Immature natural killer cell (primary cell): ENCODE measurements at regions not wholly inside any gene's neighbourhood (a gene's known extent, or its start where the extent isn't known, plus 50 kb on each side); places are given as distances from the start of the nearest gene placed in this dataset.

Source experiments
- DNase-seq, 3 donors: peaks; one replicate each; pipeline ENCODE4 v3.0.0; 2022; ENCODE audit warnings: mixed read lengths in 1 of 3
- H3K27ac Mint-ChIP-seq, 6 donors: one replicate each; pipeline ENCODE4 v1.8.0; 2020; ENCODE audit warnings: mixed read lengths in 6 of 6, mild to moderate bottlenecking in 5 of 6, inconsistent platforms in 4 of 6, moderate library complexity in 3 of 6
- H3K27me3 Mint-ChIP-seq, 3 donors: one replicate each; pipeline ENCODE4 v1.8.0; 2020 to 2021; ENCODE audit warnings: low read depth in 3 of 3, mild to moderate bottlenecking in 3 of 3, mixed read lengths in 3 of 3, moderate library complexity in 3 of 3, inconsistent platforms in 1 of 3
- H3K36me3 Mint-ChIP-seq, 3 donors: one replicate each; pipeline ENCODE4 v1.8.0; 2020; ENCODE audit warnings: mixed read lengths in 3 of 3, inconsistent platforms in 2 of 3, mild to moderate bottlenecking in 2 of 3
- H3K4me1 Mint-ChIP-seq, 2 donors: one replicate each; pipeline ENCODE4 v1.8.0; 2020; ENCODE audit warnings: inconsistent platforms in 2 of 2, mild to moderate bottlenecking in 2 of 2, mixed read lengths in 2 of 2, moderate library complexity in 1 of 2
- H3K4me3 Mint-ChIP-seq, 5 donors: one replicate each; pipeline ENCODE4 v1.8.0; 2020; ENCODE audit warnings: mild to moderate bottlenecking in 5 of 5, mixed read lengths in 5 of 5, inconsistent platforms in 3 of 5, moderate library complexity in 3 of 5
- H3K9me3 Mint-ChIP-seq, 6 donors: one replicate each; pipeline ENCODE4 v1.8.0; 2020; ENCODE audit warnings: mild to moderate bottlenecking in 6 of 6, mixed read lengths in 6 of 6, inconsistent platforms in 4 of 6, moderate library complexity in 3 of 6

GRCh38 chr13:22168437-22169190 lies 497.7 kb downstream of the FGF9 start:
- no peak overlapping the region for H3K27ac Mint-ChIP-seq
- peaks cover 0 to 4% (median 0%) of the 10 kb centered on the region in 3 donors for H3K36me3 Mint-ChIP-seq
- DNase-seq: no peak
- H3K4me1 Mint-ChIP-seq: peaks cover 1 to 6% of the 10 kb centered on the region in 2 donors
- H3K9me3 Mint-ChIP-seq: peaks cover 0 to 1% (median 0%) of the 10 kb centered on the region in 6 donors
- H3K4me3 Mint-ChIP-seq: no peak overlapping the region
- H3K27me3 Mint-ChIP-seq: peaks cover 0 to 6% (median 1%) of the 10 kb centered on the region in 3 donors

GRCh38 chr13:22169473-22169872 lies 498.6 kb downstream of the FGF9 start:
- Mint-ChIP-seq H3K4me3 (no peak overlapping the region), H3K27ac (no peak overlapping the region), H3K36me3 (peaks cover 0 to 4% (median 0%) of the 10 kb centered on the region in 3 donors), H3K9me3 (peaks cover 0 to 1% (median 0%) of the 10 kb centered on the region in 6 donors), H3K4me1 (no peaks in the 10 kb centered on the region), H3K27me3 (peaks cover 3 to 6% (median 3%) of the 10 kb centered on the region in 3 donors)
- DNase-seq: no peak

GRCh38 chr13:22173610-22174009 lies 502.7 kb downstream of the FGF9 start:
- Mint-ChIP-seq H3K4me3 (no peak overlapping the region), H3K4me1 (no peaks in the 10 kb centered on the region), H3K9me3 (peaks cover 0 to 3% (median 0%) of the 10 kb centered on the region in 6 donors), H3K27ac (no peak overlapping the region), H3K36me3 (peaks cover 0 to 10% (median 9%) of the 10 kb centered on the region in 3 donors), H3K27me3 (peaks cover 3 to 7% (median 3%) of the 10 kb centered on the region in 3 donors)
- no peak for DNase-seq

GRCh38 chr13:22175241-22175640 lies 504.4 kb downstream of the FGF9 start:
- no peak overlapping the region for H3K4me3 Mint-ChIP-seq
- DNase-seq: no peak
- H3K9me3 Mint-ChIP-seq: peaks cover 0 to 3% (median 0%) of the 10 kb centered on the region in 6 donors
- no peak overlapping the region for H3K27ac Mint-ChIP-seq
- H3K27me3 Mint-ChIP-seq: peaks cover 3 to 7% (median 3%) of the 10 kb centered on the region in 3 donors
- H3K36me3 Mint-ChIP-seq: peaks cover 0 to 10% (median 5%) of the 10 kb centered on the region in 3 donors
- no peaks in the 10 kb centered on the region for H3K4me1 Mint-ChIP-seq

- Mint-ChIP-seq H3K4me3 (no peak overlapping the region), H3K9me3 (peaks cover 0 to 3% (median 0%) of the 10 kb centered on the region in 6 donors), H3K27ac (no peak overlapping the region)
Measured at GRCh38 chr13:22175815-22176214, 504.9 kb downstream of the FGF9 start.

GRCh38 chr13:22176968-22177520 lies 506.2 kb downstream of the FGF9 start:
- Mint-ChIP-seq H3K9me3 (peaks cover 0 to 3% (median 0%) of the 10 kb centered on the region in 6 donors), H3K4me1 (no peaks in the 10 kb centered on the region), H3K27me3 (peaks cover 3 to 4% (median 3%) of the 10 kb centered on the region in 3 donors), H3K36me3 (peaks cover 0 to 10% (median 5%) of the 10 kb centered on the region in 3 donors), H3K4me3 (no peak overlapping the region), H3K27ac (no peak overlapping the region)
- no peak for DNase-seq

More at GRCh38 chr13:22175815-22176214, 504.9 kb downstream of the FGF9 start:
- H3K27me3 Mint-ChIP-seq: peaks cover 3 to 7% (median 3%) of the 10 kb centered on the region in 3 donors
- H3K36me3 Mint-ChIP-seq: peaks cover 0 to 10% (median 5%) of the 10 kb centered on the region in 3 donors
- no peak for DNase-seq
- no peaks in the 10 kb centered on the region for H3K4me1 Mint-ChIP-seq

- peaks cover 0 to 10% (median 5%) of the 10 kb centered on the region in 3 donors for H3K36me3 Mint-ChIP-seq
- no peaks in the 10 kb centered on the region for H3K4me1 Mint-ChIP-seq
- H3K27ac Mint-ChIP-seq: no peak overlapping the region
- peaks cover 0 to 3% (median 0%) of the 10 kb centered on the region in 6 donors for H3K9me3 Mint-ChIP-seq
- DNase-seq: no peak
- H3K4me3 Mint-ChIP-seq: no peak overlapping the region
- peaks cover 2 to 4% (median 3%) of the 10 kb centered on the region in 3 donors for H3K27me3 Mint-ChIP-seq
Measured at GRCh38 chr13:22178878-22179277, 508.0 kb downstream of the FGF9 start.

- Mint-ChIP-seq H3K27me3 (peaks cover 0 to 8% (median 1%) of the 10 kb centered on the region in 3 donors), H3K36me3 (no peaks in the 10 kb centered on the region), H3K4me3 (no peak overlapping the region), H3K9me3 (no peaks in the 10 kb centered on the region), H3K27ac (no peak overlapping the region), H3K4me1 (no peaks in the 10 kb centered on the region)
- no peak for DNase-seq
Measured at GRCh38 chr13:22187329-22187728, 516.5 kb downstream of the FGF9 start.

GRCh38 chr13:22189176-22190048 lies 518.5 kb downstream of the FGF9 start:
- Mint-ChIP-seq H3K9me3 (no peaks in the 10 kb centered on the region), H3K27me3 (peaks cover 0 to 8% (median 3%) of the 10 kb centered on the region in 3 donors), H3K27ac (no peak overlapping the region), H3K4me3 (no peak overlapping the region), H3K36me3 (no peaks in the 10 kb centered on the region), H3K4me1 (no peaks in the 10 kb centered on the region)
- no peak for DNase-seq

GRCh38 chr13:22193070-22193469 lies 522.2 kb downstream of the FGF9 start:
- Mint-ChIP-seq H3K36me3 (no peaks in the 10 kb centered on the region), H3K4me3 (no peak overlapping the region), H3K27ac (no peak overlapping the region), H3K27me3 (peaks cover 0 to 6% (median 6%) of the 10 kb centered on the region in 3 donors), H3K9me3 (no peaks in the 10 kb centered on the region), H3K4me1 (no peaks in the 10 kb centered on the region)
- no peak for DNase-seq

GRCh38 chr13:22194106-22194805 lies 523.4 kb downstream of the FGF9 start:
- H3K27ac Mint-ChIP-seq: no peak overlapping the region
- H3K9me3 Mint-ChIP-seq: no peaks in the 10 kb centered on the region
- no peaks in the 10 kb centered on the region for H3K4me1 Mint-ChIP-seq
- peaks cover 0 to 6% (median 6%) of the 10 kb centered on the region in 3 donors for H3K27me3 Mint-ChIP-seq
- DNase-seq: no peak
- H3K4me3 Mint-ChIP-seq: no peak overlapping the region
- H3K36me3 Mint-ChIP-seq: no peaks in the 10 kb centered on the region

GRCh38 chr13:22195726-22196125 lies 524.9 kb downstream of the FGF9 start:
- Mint-ChIP-seq H3K36me3 (no peaks in the 10 kb centered on the region), H3K4me3 (no peak overlapping the region), H3K27ac (no peak overlapping the region), H3K27me3 (peaks cover 0 to 5% (median 0%) of the 10 kb centered on the region in 3 donors), H3K4me1 (no peaks in the 10 kb centered on the region), H3K9me3 (no peaks in the 10 kb centered on the region)
- no peak for DNase-seq

- no peak overlapping the region for H3K4me3 Mint-ChIP-seq
- no peak overlapping the region for H3K27ac Mint-ChIP-seq
- no peaks in the 10 kb centered on the region for H3K36me3 Mint-ChIP-seq
Measured at GRCh38 chr13:22196777-22197176, 525.9 kb downstream of the FGF9 start.

More at GRCh38 chr13:22196777-22197176, 525.9 kb downstream of the FGF9 start:
- H3K9me3 Mint-ChIP-seq: no peaks in the 10 kb centered on the region
- no peak for DNase-seq
- H3K4me1 Mint-ChIP-seq: no peaks in the 10 kb centered on the region
- H3K27me3 Mint-ChIP-seq: peaks cover 0 to 4% (median 0%) of the 10 kb centered on the region in 3 donors
